Mucosa of descending colon (tissue), 3 donors: ENCODE measurements at regions not wholly inside any gene's neighbourhood (a gene's known extent, or its start where the extent isn't known, plus 50 kb on each side); places are given as distances from the start of the nearest gene placed in this dataset.

Experiments used
- ATAC-seq: fragments of 200-7000 bp; cut with Tn5 transposase; one replicate; pipeline ENCODE4 v1.9.1; 2020; ENCODE audit warnings: mild to moderate bottlenecking, moderate library complexity
- DNase-seq, 3 donors: peaks; one replicate each; pipeline ENCODE4 v3.0.0-alpha.2; 2020
- H3K36me3 ChIP-seq: fragments of 200-600 bp; one replicate; pipeline ENCODE4 v1.8.0; 2021; ENCODE audit warnings: low read depth, mild to moderate bottlenecking
- H3K4me1 ChIP-seq: fragments of 200-600 bp; one replicate; pipeline ENCODE4 v1.8.0; 2021; ENCODE audit warnings: low read depth, mild to moderate bottlenecking
- H3K4me3 ChIP-seq: fragments of 200-600 bp; one replicate; pipeline ENCODE4 v1.8.0; 2021; ENCODE audit warnings: mild to moderate bottlenecking
- H3K9me3 ChIP-seq: fragments of 200-600 bp; one replicate; pipeline ENCODE4 v1.8.0; 2021; ENCODE audit warnings: mild to moderate bottlenecking
- CTCF ChIP-seq: fragments of 200-600 bp; IDR thresholded peaks from one replicate; pipeline ENCODE4 v1.8.0; 2022; ENCODE audit warnings: antibody characterized with exemption, mild to moderate bottlenecking
- intact Hi-C, 2 donors: fragments of 100-400 bp; cut with DNase I in 1 of 2; cut with micrococcal nuclease in 1 of 2; formaldehyde crosslinking; loops; one replicate each; pipeline versions ENCODE4 v1.11.0 to v1.11.1; 2022; cut with DNase I, micrococcal nuclease
- donor health status: DM: no; HTN: no; CAD: no; lungs with moderate emphysema.
- donor health status: DM: no; HTN: no; CAD: no.
- donor health status: DM: no; HTN: yes; CAD: no.

- no peaks in the 10 kb centered on the region for H3K36me3 ChIP-seq
- no peak overlapping the region for H3K4me3 ChIP-seq
- H3K9me3 ChIP-seq = no peaks in the 10 kb centered on the region
- TF ChIP-seq CTCF = no peak
- no peak for ATAC-seq
- intact Hi-C loops = no loop called here
- no peak for DNase-seq
- no peaks in the 10 kb centered on the region for H3K4me1 ChIP-seq
Observed at GRCh38 chr18:39909706-39910105, 2045.3 kb upstream of the PIK3C3 start.

- Histone ChIP-seq H3K36me3 (no peaks in the 10 kb centered on the region), H3K9me3 (no peaks in the 10 kb centered on the region), H3K4me3 (no peak overlapping the region), H3K4me1 (no peaks in the 10 kb centered on the region)
- intact Hi-C loops = no loop called here
- DNase-seq = no peak
- no peak for TF ChIP-seq CTCF
- no peak for ATAC-seq
Observed at GRCh38 chr18:39886136-39886535, 2068.9 kb upstream of the PIK3C3 start.

- ATAC-seq (no peak), DNase-seq (no peak)
- H3K4me1 ChIP-seq = no peaks in the 10 kb centered on the region
- H3K4me3 ChIP-seq = no peak overlapping the region
- H3K36me3 ChIP-seq = no peaks in the 10 kb centered on the region
- no peak for TF ChIP-seq CTCF
- intact Hi-C loops = no loop called here
- no peaks in the 10 kb centered on the region for H3K9me3 ChIP-seq
Observed at GRCh38 chr18:39872651-39873050, 2082.4 kb upstream of the PIK3C3 start.

- H3K4me1 ChIP-seq = no peaks in the 10 kb centered on the region
- no peak for TF ChIP-seq CTCF
- ATAC-seq = no peak
- intact Hi-C loops = no loop called here
- DNase-seq = no peak
- no peaks in the 10 kb centered on the region for H3K9me3 ChIP-seq
- H3K4me3 ChIP-seq = no peak overlapping the region
- no peaks in the 10 kb centered on the region for H3K36me3 ChIP-seq
Observed at GRCh38 chr18:39871961-39872360, 2083.1 kb upstream of the PIK3C3 start.

GRCh38 chr18:39870591-39870990 is 2084.4 kb upstream of the PIK3C3 start:
- DNase-seq = no peak
- Histone ChIP-seq H3K4me3 (no peak overlapping the region), H3K4me1 (no peaks in the 10 kb centered on the region), H3K36me3 (no peaks in the 10 kb centered on the region), H3K9me3 (no peaks in the 10 kb centered on the region)
- TF ChIP-seq CTCF = no peak
- no peak for ATAC-seq
- intact Hi-C loops = no loop called here

GRCh38 chr18:39863916-39864315 is 2091.1 kb upstream of the PIK3C3 start:
- intact Hi-C loops = no loop called here
- DNase-seq = no peak
- TF ChIP-seq CTCF = no peak
- no peaks in the 10 kb centered on the region for H3K36me3 ChIP-seq
- no peak overlapping the region for H3K4me3 ChIP-seq
- no peaks in the 10 kb centered on the region for H3K4me1 ChIP-seq
- H3K9me3 ChIP-seq = no peaks in the 10 kb centered on the region
- ATAC-seq = no peak
